Mesenteric fat pad (tissue), 1 donor: ENCODE measurements at regions not wholly inside any gene's neighbourhood (a gene's known extent, or its start where the extent isn't known, plus 50 kb on each side); places are given as distances from the start of the nearest gene placed in this dataset.

Source experiments
- DNase-seq: peaks from one replicate; pipeline ENCODE4 v3.0.0-alpha.2; 2020; ENCODE audit warnings: low spot score
- donor health status: DM: yes; HTN: yes; CAD: no.

- no peak for DNase-seq
Measured at GRCh38 chr1:34328281-34328799, 151.6 kb downstream of the C1orf94 start.

DNA sequence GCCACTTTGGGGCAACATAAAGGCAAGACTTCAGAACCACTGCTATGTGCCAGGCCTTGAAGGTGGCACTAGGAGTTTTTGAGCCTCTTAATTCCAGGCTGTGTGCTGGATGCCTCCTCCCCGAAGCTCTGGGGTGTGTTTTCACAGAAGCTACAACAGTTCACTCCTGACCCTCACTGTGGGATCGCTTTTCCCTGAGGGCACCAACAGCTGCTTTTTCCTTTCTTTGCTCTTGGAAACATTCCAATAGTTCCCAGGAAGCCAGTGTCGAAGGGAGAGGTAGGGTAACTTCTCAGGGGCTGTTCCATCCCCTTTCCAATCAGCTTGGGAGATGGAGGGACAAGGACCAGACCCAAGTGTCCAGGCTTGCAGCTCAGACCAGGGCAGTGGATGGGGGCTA is 153.4 kb downstream of the C1orf94 start:
- DNase-seq: no peak

DNA sequence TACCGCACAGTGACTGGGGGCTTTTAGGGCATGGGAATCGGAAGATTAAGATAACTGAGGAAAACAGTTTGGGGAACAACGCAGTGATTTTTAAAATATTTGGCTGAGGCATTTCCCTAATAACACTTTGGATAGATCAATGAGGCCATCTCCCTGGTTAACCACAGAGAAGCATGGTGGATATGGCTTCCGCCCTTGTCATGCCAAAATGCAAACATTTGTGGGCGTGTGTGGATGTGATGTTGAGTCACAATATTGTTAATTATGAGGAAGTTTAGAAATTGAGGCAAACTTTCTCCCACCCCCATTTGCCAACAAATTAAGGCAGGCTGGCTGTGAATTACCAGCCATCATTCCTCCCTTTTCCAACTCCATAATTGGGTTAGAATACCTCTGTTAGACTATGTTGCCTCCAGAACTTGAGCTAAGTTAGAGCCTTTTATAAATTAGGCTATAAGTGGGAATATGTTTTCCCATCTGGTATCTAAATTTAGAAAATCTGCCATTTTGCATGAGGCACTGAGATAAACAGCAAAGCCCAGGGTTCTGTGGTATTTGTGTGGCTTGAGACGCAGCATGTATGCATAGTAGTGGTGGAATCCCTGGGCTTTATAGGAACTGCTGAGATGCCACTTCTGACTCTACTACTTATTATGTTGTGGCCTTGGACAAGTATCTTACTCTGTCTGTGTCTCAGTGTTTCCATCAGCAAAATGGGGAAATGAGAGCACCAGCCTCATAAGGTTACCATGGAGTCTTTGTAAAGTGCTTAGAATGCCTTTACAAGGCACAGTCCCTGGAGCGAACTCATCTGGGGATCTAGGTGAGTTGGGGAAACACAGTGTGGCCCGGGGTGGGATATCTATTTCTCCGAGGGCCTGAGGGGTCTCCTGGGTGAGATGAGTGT is 154.6 kb downstream of the C1orf94 start:
- no peak for DNase-seq

- DNase-seq: no peak
Measured at GRCh38 chr1:34332996-34333395, 156.3 kb downstream of the C1orf94 start.

GRCh38 chr1:34338871-34339270 is 162.2 kb downstream of the C1orf94 start:
- DNase-seq: no peak

DNA sequence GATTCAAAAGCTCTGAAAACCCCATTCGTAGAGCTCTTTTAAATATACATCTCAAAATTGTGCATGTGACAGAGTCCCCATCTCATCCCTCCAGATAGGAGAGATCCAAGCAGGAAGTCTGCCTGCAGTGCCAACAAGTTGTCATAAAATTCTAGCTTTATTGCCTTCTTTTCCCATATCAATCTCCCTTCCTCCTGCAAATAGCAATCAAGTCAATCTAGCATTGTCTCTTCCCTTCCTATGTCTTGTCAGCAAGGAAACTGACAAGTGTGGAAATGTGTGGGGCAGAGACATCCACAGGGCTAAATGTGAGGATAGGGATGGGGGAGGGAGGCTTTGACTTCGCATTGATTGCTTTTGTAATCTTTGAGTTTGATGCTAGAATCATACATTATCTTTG is 165.2 kb downstream of the C1orf94 start:
- DNase-seq: no peak

DNA sequence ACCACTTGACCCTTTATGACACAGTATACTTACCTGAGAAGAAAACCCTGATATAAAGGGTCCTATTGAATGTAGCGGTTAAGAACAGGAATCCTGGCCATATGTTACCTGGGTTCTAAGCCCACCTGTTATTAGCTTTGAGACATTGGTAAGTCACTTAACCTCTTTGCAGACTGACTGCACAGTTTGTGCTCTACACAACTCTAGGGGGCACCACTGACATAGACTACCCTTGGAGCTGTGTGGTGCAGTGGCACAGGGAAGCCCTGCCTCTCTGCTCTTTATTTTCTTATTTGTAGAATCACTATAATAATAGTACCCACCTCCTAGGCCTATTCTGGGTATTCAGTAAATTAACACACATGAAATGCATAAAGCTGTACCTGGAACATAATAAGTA is 165.6 kb downstream of the C1orf94 start:
- no peak for DNase-seq

GRCh38 chr1:34346128-34346527 is 169.4 kb downstream of the C1orf94 start:
- DNase-seq: no peak

- DNase-seq: no peak
Measured at GRCh38 chr1:34353409-34353808, 176.7 kb downstream of the C1orf94 start.

DNA sequence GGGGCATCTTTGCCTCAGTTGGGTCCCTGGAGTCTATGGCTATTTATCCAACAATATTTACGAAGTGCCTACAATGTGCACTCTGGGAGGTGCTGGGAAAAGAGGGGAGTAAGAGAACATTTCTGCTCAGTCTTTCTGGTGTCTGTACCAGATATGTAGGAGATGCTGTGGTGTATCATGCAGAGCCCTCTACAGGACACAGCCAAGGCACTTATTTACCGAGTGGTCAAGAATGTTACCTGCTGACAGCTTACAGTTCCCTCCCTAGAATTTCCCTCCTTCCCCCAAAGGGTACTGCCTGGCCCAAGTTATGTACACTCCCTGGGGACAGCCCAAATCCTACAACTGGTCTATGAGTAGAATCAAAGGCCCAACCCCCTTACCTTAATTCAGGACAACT is 177.7 kb downstream of the C1orf94 start:
- DNase-seq: no peak

DNA sequence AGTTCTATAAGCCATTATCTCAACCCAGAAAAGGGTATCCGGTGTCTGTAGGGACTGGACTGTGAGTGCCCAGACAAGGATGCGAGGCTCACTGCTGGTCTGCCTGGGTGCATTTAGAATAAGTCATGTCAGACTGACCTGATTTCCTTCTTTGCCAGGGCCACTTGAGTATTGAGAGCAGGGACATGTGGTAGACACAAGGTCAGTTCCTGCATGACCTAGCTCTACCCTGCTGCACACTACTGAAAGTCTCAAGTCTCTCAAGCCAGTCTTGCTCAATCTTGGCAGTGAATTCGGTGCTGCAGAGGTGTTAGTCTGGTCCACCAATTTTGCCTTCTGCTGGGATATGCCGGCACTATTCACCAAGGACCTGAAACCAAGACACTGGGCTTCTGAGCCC is 180.1 kb downstream of the C1orf94 start:
- no peak for DNase-seq

GRCh38 chr1:34358636-34359035 is 181.9 kb downstream of the C1orf94 start:
- DNase-seq: no peak

- no peak for DNase-seq
Measured at GRCh38 chr1:34359411-34359810, 182.7 kb downstream of the C1orf94 start.

DNA sequence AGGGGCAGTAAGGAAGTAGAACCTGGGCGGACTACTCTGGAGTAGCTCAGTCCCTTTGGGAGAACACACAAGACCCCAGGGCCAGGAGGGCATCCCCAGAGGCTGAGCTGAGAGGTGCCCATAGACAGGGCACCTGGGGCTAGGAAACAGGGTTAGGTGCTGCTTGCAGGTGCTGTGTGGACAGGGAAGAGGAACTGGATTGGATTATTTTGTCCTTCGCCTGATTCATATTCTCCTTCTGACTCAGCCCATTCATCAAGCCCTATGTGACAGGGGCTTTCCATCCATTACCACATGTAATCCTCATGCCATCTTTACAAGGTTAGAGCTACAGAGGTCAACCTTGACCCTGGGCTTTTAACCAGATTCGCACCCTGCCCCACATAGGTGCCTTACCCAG is 183.9 kb downstream of the C1orf94 start:
- DNase-seq: no peak

DNA sequence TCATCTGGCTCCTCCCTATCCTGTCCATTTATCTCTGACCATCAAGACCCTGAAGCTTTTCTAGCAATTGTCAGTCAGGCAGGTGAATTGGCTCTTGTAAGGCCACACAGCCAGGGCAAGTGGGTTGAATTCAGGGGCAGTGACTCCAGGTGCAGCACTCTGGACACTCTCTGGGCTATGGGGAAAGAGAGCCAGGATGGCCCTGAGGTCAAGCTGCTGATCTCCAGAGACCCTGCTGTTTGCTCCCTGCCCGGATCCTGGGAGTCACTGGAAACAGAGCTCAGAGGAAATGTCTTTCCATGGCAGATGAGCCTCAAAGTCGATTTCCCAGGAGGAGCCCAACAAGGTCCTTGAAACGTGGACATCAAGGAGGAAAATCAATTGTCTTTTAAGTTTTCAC is 184.4 kb downstream of the C1orf94 start:
- no peak for DNase-seq

DNA sequence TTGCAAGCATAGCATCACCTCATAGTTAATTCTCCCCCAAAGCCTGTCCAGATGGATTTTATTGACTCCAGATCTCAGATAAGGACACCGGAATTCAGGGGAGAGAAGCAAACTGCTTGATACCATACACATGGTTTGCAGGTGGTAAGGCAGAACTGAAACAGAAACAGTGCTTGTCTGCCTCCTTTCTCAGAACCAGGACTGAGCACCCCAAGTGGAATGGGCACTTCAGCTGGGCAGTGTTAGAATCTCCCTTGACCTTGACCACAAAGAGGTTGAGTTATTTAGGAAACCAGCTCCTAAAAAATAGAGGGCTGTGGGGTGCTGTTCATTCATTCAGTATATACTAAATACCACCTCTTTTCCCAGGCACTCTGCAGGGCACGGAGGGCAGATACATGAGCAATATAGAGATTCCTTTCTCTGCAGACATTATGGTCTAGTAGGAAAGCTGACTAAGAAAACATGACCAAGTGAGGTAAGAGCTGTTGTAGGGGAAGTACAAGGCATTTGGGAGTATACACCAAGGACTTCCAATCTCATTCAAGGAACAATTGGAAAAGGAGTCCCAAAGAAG is 185.2 kb downstream of the C1orf94 start:
- no peak for DNase-seq

- DNase-seq: no peak
Measured at GRCh38 chr1:34362949-34363348, 186.2 kb downstream of the C1orf94 start.

DNA sequence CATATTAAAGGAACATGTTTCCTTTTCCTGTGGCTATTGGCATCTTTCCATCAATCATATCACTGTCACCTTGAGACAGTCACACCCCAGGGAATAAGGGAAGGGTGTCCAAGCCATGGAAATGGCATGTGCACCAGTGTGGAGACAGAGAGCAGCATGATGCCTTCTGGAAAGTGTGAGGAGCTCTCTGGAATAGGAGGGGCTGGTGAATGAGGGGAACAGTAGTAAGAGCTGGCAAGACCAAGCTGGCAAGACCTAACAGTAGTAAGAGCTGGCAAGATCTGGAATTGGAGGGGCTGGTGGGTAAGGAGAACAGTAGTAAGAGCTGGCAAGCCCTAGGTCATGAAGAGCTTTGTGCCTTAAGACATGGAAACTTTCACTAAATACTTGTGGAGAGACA is 186.7 kb downstream of the C1orf94 start:
- DNase-seq: no peak

GRCh38 chr1:34363915-34364314 is 187.2 kb downstream of the C1orf94 start:
- no peak for DNase-seq

GRCh38 chr1:34364376-34364775 is 187.7 kb downstream of the C1orf94 start:
- DNase-seq: no peak

- no peak for DNase-seq
Measured at GRCh38 chr1:34365295-34365694, 188.6 kb downstream of the C1orf94 start.

DNA sequence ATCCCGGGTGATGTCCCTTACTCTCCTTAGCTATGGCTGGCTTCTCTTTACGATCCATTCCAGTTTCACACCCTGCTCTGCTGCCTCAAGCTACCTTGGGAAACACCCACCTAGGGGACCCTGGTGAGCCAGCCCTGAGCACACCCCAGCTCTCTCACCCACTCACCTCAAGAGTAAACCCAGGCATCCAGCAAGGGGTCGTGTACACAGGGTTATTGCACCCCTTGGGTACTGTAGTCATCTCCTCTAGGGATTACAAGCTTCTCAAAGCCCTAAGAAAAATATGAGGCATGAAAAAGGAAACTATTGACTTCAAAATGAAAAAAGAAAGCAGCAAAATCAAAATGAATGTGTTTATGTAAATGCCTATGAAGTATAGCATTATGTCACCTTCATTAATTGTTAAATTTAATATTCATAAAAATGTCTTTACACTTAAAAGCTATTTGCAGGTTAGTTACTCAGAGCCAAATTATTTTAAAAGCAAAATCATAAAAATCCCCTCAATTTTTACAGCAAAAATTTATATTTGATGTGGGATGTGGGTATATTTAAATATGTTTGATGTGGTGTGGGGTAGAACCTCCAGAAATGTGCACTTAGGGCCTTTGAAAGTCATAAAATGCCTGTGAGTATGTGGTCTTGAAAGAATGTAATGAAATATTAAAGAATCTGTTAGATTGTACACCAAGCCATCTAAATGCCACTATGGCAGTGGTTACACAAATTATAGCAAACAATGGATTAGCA is 190.3 kb downstream of the C1orf94 start:
- DNase-seq: no peak
